ENCODE measurements at regions not wholly inside any gene's neighbourhood (a gene's known extent, or its start where the extent isn't known, plus 50 kb on each side); places are given as distances from the start of the nearest gene placed in this dataset.
A peak's percentile ranks its signal among the peaks of the same experiment; 100 is the strongest.

GRCh38 chr6:93784794-93785693 lies 365.7 kb upstream of the EPHA7 start (continued):
- TF ChIP-seq REST (IDR thresholded peaks at IDR 0.05; ENCODE audit: low read depth, low read length) (no peak), TCF12 (IDR thresholded peaks at IDR 0.05) (peak; percentile 66)

- Histone ChIP-seq H3K27me3 (ENCODE audit: insufficient read depth) (no peaks in the 10 kb centered on the region), H3K9me3 (no peaks in the 10 kb centered on the region), H3K4me2 (no peak overlapping the region), H3K4me1 (ENCODE audit: control insufficient read depth in 1 of 2, insufficient read depth in 2 of 2, low read depth in 1 of 2, low read length in 1 of 2) (no peaks in the 10 kb centered on the region), H3K9me2 (no peaks in the 10 kb centered on the region), H3K27ac (ENCODE audit: low read depth in 2 of 2, low read length in 1 of 2) (no peak overlapping the region), H3F3A (replicated peaks; ENCODE audit: insufficient read depth) (no peaks in the 10 kb centered on the region), H4K20me1 (ENCODE audit: insufficient read depth) (no peaks in the 10 kb centered on the region), H3K79me2 (ENCODE audit: insufficient read depth) (no peaks in the 10 kb centered on the region), H3K9ac (no peak overlapping the region), H2AFZ (ENCODE audit: low read depth) (no peak overlapping the region), H3K36me3 (replicated peaks in 1 of 2; ENCODE audit: control insufficient read depth in 1 of 2, insufficient read depth in 2 of 2, low read length in 1 of 2) (no peaks in the 10 kb centered on the region), H3K4me3 (ENCODE audit: low read depth in 2 of 2, low read length in 1 of 2) (no peak overlapping the region)
- CTCF ChIA-PET = interaction anchor here (1.2 kb wide), 1 partner anchor 12 kb away, joined by 3 read pairs; no protein-coding TSS in a partner anchor
- 25% methylated on average over 12 of the region's 12 CpGs for WGBS (ENCODE audit: low lambda C conversion rate)
- TF ChIP-seq FOXM1 (IDR thresholded peaks at IDR 0.05; ENCODE audit: low read depth) = no peak
- 0 out of 2 replicates have a peak, but pooled peaks have one; percentile 4 for TF ChIP-seq RAD21 (IDR thresholded peaks at IDR 0.05; ENCODE audit: low read length)
- TF ChIP-seq FOXJ3 (CRISPR knock-in tag; IDR thresholded peaks at IDR 0.05) = no peak
- no peak for TF ChIP-seq SIN3A (IDR thresholded peaks at IDR 0.05; ENCODE audit: borderline replicate concordance, low read depth, low read length)
- POLR2A ChIA-PET = no interaction called here
- DNase-seq = no peak
These were observed 359.9 kb upstream of the EPHA7 start for GRCh38 chr6:93779086-93779841.

DNA sequence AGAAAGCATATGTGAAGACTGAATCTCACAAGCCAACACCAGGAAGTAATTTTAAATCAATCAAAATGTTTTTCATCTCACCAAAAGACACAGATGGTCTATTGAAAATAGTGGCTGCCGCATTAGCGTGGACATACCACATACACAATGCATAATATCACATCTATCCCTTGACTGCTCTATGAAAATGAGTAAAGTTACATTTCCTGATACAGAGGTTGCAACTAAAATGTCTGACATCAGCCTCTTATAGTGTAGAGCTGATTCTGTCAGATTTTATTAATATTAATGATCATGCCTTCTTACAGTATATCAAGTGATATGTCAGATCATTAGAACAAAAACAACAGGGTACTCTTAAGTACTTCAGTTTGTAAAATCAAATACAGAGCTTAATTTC lies 339.8 kb upstream of the EPHA7 start:
- no peak overlapping the region for H3K4me2 ChIP-seq
- no peaks in the 10 kb centered on the region for H3K4me1 ChIP-seq (ENCODE audit: control insufficient read depth in 1 of 2, insufficient read depth in 2 of 2, low read depth in 1 of 2, low read length in 1 of 2)
- H3K4me3 ChIP-seq (ENCODE audit: low read depth in 2 of 2, low read length in 1 of 2) = no peak overlapping the region
- no peaks in the 10 kb centered on the region for H3K9me2 ChIP-seq
- no peaks in the 10 kb centered on the region for H3K79me2 ChIP-seq (ENCODE audit: insufficient read depth)
- no peak for DNase-seq
- no peaks in the 10 kb centered on the region for H4K20me1 ChIP-seq (ENCODE audit: insufficient read depth)
- no peak overlapping the region for H3K9ac ChIP-seq
- no peaks in the 10 kb centered on the region for H3K36me3 ChIP-seq (replicated peaks in 1 of 2; ENCODE audit: control insufficient read depth in 1 of 2, insufficient read depth in 2 of 2, low read length in 1 of 2)
- ChIA-PET CTCF (no interaction called here), POLR2A (no interaction called here)
- H2AFZ ChIP-seq (ENCODE audit: low read depth) = no peak overlapping the region
- WGBS (ENCODE audit: low lambda C conversion rate) = 81% methylated on average over 2 of the region's 2 CpGs
- no peaks in the 10 kb centered on the region for H3K9me3 ChIP-seq
- no peak overlapping the region for H3K27ac ChIP-seq (ENCODE audit: low read depth in 2 of 2, low read length in 1 of 2)
- H3F3A ChIP-seq (replicated peaks; ENCODE audit: insufficient read depth) = no peaks in the 10 kb centered on the region
- H3K27me3 ChIP-seq (ENCODE audit: insufficient read depth) = no peaks in the 10 kb centered on the region
- TF ChIP-seq RXRA (IDR thresholded peaks at IDR 0.05; ENCODE audit: borderline replicate concordance, low read depth) (no peak), USF2 (IDR thresholded peaks at IDR 0.05; ENCODE audit: borderline replicate concordance, low read depth, low read length) (no peak), MEF2A (IDR thresholded peaks at IDR 0.05; ENCODE audit: borderline replicate concordance, low read depth) (no peak), POLR2AphosphoS5 (IDR thresholded peaks at IDR 0.05; ENCODE audit: low read depth, low read length) (no peak), SMC3 (IDR thresholded peaks at IDR 0.05; ENCODE audit: low read depth, low read length) (no peak), RFX5 (IDR thresholded peaks at IDR 0.05; ENCODE audit: low read length) (no peak), MAX (IDR thresholded peaks at IDR 0.05; ENCODE audit: low read depth) (no peak), TAF1 (IDR thresholded peaks at IDR 0.05; ENCODE audit: borderline replicate concordance, low read depth, low read length) (no peak)
- TF ChIP-seq, protein P1, sequence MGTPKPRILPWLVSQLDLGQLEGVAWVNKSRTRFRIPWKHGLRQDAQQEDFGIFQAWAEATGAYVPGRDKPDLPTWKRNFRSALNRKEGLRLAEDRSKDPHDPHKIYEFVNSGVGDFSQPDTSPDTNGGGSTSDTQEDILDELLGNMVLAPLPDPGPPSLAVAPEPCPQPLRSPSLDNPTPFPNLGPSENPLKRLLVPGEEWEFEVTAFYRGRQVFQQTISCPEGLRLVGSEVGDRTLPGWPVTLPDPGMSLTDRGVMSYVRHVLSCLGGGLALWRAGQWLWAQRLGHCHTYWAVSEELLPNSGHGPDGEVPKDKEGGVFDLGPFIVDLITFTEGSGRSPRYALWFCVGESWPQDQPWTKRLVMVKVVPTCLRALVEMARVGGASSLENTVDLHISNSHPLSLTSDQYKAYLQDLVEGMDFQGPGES (IDR thresholded peaks at IDR 0.05; ENCODE audit: low read depth, low read length) = no peak
- TF ChIP-seq, protein P2, sequence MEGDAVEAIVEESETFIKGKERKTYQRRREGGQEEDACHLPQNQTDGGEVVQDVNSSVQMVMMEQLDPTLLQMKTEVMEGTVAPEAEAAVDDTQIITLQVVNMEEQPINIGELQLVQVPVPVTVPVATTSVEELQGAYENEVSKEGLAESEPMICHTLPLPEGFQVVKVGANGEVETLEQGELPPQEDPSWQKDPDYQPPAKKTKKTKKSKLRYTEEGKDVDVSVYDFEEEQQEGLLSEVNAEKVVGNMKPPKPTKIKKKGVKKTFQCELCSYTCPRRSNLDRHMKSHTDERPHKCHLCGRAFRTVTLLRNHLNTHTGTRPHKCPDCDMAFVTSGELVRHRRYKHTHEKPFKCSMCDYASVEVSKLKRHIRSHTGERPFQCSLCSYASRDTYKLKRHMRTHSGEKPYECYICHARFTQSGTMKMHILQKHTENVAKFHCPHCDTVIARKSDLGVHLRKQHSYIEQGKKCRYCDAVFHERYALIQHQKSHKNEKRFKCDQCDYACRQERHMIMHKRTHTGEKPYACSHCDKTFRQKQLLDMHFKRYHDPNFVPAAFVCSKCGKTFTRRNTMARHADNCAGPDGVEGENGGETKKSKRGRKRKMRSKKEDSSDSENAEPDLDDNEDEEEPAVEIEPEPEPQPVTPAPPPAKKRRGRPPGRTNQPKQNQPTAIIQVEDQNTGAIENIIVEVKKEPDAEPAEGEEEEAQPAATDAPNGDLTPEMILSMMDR (IDR thresholded peaks at IDR 0.05) = no peak

All from SK-N-SH (cell line).